ENCODE measurements at regions not wholly inside any gene's neighbourhood (a gene's known extent, or its start where the extent isn't known, plus 50 kb on each side); places are given as distances from the start of the nearest gene placed in this dataset.

GRCh38 chr18:39661856-39662366 is 2096.3 kb upstream of the CELF4 start:
- no peak for FAIRE-seq
- no peak for DNase-seq (ENCODE audit: low spot score)

- no peak for DNase-seq (ENCODE audit: low spot score)
- no peak for FAIRE-seq
Measured at GRCh38 chr18:39660141-39660540, 2094.5 kb upstream of the CELF4 start.

GRCh38 chr18:39655341-39655740 is 2089.7 kb upstream of the CELF4 start:
- DNase-seq (ENCODE audit: low spot score) (no peak), FAIRE-seq (no peak)

- no peak for DNase-seq (ENCODE audit: low spot score)
- no peak for FAIRE-seq
Measured at GRCh38 chr18:39653221-39653620, 2087.6 kb upstream of the CELF4 start.

GRCh38 chr18:39648616-39649015 is 2083.0 kb upstream of the CELF4 start:
- DNase-seq (ENCODE audit: low spot score) (no peak), FAIRE-seq (no peak)

GRCh38 chr18:39647627-39648534 is 2082.3 kb upstream of the CELF4 start:
- FAIRE-seq (no peak), DNase-seq (ENCODE audit: low spot score) (no peak)

- DNase-seq (ENCODE audit: low spot score) (no peak), FAIRE-seq (no peak)
Measured at GRCh38 chr18:39638224-39638623, 2072.6 kb upstream of the CELF4 start.

- DNase-seq (ENCODE audit: low spot score) (no peak), FAIRE-seq (no peak)
Measured at GRCh38 chr18:39636931-39637330, 2071.3 kb upstream of the CELF4 start.

- no peak for FAIRE-seq
- DNase-seq (ENCODE audit: low spot score), result no peak
Measured at GRCh38 chr18:39635966-39636365, 2070.4 kb upstream of the CELF4 start.

GRCh38 chr18:39635192-39635591 is 2069.6 kb upstream of the CELF4 start:
- DNase-seq (ENCODE audit: low spot score) (no peak), FAIRE-seq (no peak)

GRCh38 chr18:39627936-39628335 is 2062.3 kb upstream of the CELF4 start:
- no peak for DNase-seq (ENCODE audit: low spot score)
- FAIRE-seq, result no peak

GRCh38 chr18:39624961-39625360 is 2059.4 kb upstream of the CELF4 start:
- FAIRE-seq (no peak), DNase-seq (ENCODE audit: low spot score) (peak; percentile 1)

GRCh38 chr18:39622431-39622830 is 2056.8 kb upstream of the CELF4 start:
- FAIRE-seq (no peak), DNase-seq (ENCODE audit: low spot score) (no peak)

GRCh38 chr18:39620551-39621168 is 2055.1 kb upstream of the CELF4 start:
- FAIRE-seq (no peak), DNase-seq (ENCODE audit: low spot score) (no peak)

- FAIRE-seq (no peak), DNase-seq (ENCODE audit: low spot score) (no peak)
Measured at GRCh38 chr18:39618265-39619003, 2052.8 kb upstream of the CELF4 start.

- FAIRE-seq (no peak), DNase-seq (ENCODE audit: low spot score) (no peak)
Measured at GRCh38 chr18:39611381-39612100, 2045.9 kb upstream of the CELF4 start.

GRCh38 chr18:39607034-39607433 is 2041.4 kb upstream of the CELF4 start:
- FAIRE-seq, result no peak
- DNase-seq (ENCODE audit: low spot score), result no peak

- no peak for FAIRE-seq
- no peak for DNase-seq (ENCODE audit: low spot score)
Measured at GRCh38 chr18:39604836-39605235, 2039.2 kb upstream of the CELF4 start.

- DNase-seq (ENCODE audit: low spot score) (no peak), FAIRE-seq (no peak)
Measured at GRCh38 chr18:39602131-39602530, 2036.5 kb upstream of the CELF4 start.

GRCh38 chr18:39600894-39601293 is 2035.3 kb upstream of the CELF4 start:
- DNase-seq (ENCODE audit: low spot score) (no peak), FAIRE-seq (no peak)

- no peak for DNase-seq (ENCODE audit: low spot score)
- no peak for FAIRE-seq
Measured at GRCh38 chr18:39599251-39599650, 2033.7 kb upstream of the CELF4 start.
